ENCODE measurements at regions not wholly inside any gene's neighbourhood (a gene's known extent, or its start where the extent isn't known, plus 50 kb on each side); places are given as distances from the start of the nearest gene placed in this dataset.

DNA sequence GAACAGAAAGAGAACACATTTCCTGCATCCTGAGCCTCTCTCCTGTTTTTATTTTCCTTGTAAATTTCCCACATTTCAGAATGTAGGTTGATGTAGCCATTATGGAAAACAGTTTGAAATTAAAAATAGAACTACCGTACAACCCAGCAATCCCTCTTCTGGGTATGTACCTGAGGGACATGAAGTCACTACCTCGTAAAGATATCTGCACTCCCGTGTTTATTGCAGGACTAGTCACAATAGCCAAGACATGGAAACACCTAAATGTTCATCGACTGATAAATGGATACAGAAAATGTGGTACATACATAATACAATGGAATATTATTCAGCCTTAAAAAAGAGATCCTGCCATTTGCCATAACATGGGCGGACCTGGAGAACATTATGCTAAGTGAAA, 72.0 kb upstream of the JAG1 start:
- no peaks in the 10 kb centered on the region for H3K27me3 ChIP-seq (ENCODE audit: low read depth)
- TF ChIP-seq, protein P1, sequence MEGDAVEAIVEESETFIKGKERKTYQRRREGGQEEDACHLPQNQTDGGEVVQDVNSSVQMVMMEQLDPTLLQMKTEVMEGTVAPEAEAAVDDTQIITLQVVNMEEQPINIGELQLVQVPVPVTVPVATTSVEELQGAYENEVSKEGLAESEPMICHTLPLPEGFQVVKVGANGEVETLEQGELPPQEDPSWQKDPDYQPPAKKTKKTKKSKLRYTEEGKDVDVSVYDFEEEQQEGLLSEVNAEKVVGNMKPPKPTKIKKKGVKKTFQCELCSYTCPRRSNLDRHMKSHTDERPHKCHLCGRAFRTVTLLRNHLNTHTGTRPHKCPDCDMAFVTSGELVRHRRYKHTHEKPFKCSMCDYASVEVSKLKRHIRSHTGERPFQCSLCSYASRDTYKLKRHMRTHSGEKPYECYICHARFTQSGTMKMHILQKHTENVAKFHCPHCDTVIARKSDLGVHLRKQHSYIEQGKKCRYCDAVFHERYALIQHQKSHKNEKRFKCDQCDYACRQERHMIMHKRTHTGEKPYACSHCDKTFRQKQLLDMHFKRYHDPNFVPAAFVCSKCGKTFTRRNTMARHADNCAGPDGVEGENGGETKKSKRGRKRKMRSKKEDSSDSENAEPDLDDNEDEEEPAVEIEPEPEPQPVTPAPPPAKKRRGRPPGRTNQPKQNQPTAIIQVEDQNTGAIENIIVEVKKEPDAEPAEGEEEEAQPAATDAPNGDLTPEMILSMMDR (IDR thresholded peaks at IDR 0.05): no peak
- no peak for ATAC-seq
- H3K4me3 ChIP-seq: no peak overlapping the region
- intact Hi-C loops (cut with DNase I): no loop called here
- DNase-seq: no peak
- no peak overlapping the region for H3K27ac ChIP-seq
- H3K4me1 ChIP-seq: no peaks in the 10 kb centered on the region
- no peaks in the 10 kb centered on the region for H3K36me3 ChIP-seq
- no peaks in the 10 kb centered on the region for H3K9me3 ChIP-seq

DNA sequence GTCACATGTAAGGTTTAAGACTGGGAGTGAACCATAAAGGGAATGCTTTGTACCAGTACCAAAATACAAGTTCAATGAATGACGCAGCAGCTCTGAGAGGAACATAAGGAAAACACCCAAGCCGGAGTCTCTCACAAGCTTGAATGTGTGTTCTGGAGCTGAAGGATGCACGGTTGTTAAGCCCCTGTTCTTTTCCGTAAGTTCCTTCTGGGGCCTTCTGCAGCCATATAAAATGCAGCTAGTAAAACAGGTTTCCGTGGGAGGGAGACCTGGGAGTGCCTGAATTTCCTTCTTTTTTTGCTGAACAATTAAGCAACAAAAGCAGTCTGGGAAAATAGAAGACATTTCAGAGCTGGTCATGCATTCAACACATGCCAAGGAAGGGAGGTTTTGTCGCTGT, 73.2 kb upstream of the JAG1 start:
- Histone ChIP-seq H3K27ac (peak overlapping the region; percentile 25), H3K4me3 (no peak overlapping the region), H3K27me3 (ENCODE audit: low read depth) (no peaks in the 10 kb centered on the region), H3K4me1 (no peaks in the 10 kb centered on the region), H3K36me3 (no peaks in the 10 kb centered on the region), H3K9me3 (no peaks in the 10 kb centered on the region)
- intact Hi-C loops (cut with DNase I): no loop called here
- DNase-seq (no peak), ATAC-seq (no peak)
- TF ChIP-seq, protein P1 (IDR thresholded peaks at IDR 0.05): no peak

DNA sequence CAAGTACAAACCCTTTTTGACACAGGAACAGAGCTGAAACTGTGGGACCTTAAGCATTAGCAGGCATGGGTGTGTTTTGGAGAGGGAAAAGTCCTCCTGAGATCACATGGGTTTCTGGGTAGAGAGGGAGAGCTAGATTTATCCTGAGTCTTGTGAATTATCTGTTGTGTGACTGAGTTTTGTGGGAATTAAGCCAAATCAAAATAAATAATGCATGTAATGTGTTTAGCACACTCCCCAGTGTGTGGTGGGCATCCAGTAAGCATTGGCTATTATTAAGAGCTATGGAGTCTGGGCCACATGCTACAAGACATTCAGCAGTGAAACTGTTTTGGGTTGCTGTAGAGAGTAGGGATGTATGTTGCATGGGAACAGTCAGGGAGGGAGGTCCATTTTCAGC, 75.3 kb upstream of the JAG1 start:
- H3K4me3 ChIP-seq: no peak overlapping the region
- no peak overlapping the region for H3K27ac ChIP-seq
- H3K9me3 ChIP-seq: no peaks in the 10 kb centered on the region
- DNase-seq: no peak
- intact Hi-C loops (cut with DNase I): no loop called here
- H3K36me3 ChIP-seq: no peaks in the 10 kb centered on the region
- TF ChIP-seq, protein P1 (IDR thresholded peaks at IDR 0.05): no peak
- ATAC-seq: no peak
- H3K4me1 ChIP-seq: no peaks in the 10 kb centered on the region
- no peaks in the 10 kb centered on the region for H3K27me3 ChIP-seq (ENCODE audit: low read depth)

DNA sequence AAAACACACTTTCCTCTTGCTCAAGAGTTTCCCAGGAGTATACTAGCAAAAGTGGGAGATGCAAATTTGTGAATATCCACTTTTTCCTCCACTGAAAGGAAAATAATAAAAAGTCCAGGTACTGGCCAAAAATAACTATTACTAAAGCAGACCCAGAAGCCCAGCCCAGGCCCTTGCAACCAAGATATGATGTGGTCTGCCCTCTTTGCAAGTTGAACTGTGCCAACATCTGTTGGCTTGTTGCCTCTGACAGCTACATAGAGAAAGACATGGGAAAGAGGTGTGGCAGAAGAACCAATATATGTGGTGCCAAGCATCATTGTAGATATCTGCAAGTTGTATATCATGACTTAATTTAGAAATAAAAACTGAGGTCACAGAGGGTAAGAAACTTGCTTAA, 78.4 kb upstream of the JAG1 start:
- intact Hi-C loops (cut with DNase I): no loop called here
- Histone ChIP-seq H3K4me3 (no peak overlapping the region), H3K9me3 (no peaks in the 10 kb centered on the region), H3K27ac (no peak overlapping the region), H3K36me3 (no peaks in the 10 kb centered on the region), H3K27me3 (ENCODE audit: low read depth) (no peaks in the 10 kb centered on the region), H3K4me1 (no peaks in the 10 kb centered on the region)
- no peak for DNase-seq
- TF ChIP-seq, protein P1 (IDR thresholded peaks at IDR 0.05): no peak
- ATAC-seq: no peak

DNA sequence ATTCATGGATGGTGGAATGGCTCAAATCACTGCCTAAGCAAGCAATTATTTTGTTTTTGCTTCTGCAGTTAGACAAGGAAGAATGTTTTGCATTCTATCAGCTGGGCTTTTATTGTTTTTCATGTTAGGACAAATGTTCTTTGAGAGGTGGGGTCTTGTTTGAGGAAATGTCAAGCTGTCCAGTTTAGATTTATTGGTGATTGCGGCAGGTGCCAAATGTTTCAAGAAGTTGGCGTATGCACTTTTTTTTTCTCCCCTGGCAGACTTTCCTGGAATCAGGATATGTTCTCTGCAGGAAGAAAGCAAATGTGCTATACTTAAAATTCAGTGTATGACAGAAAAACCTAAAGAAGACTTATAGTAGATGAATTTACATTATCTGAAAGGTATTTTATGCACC, 81.0 kb upstream of the JAG1 start:
- Histone ChIP-seq H3K27ac (peak overlapping the region; percentile 38), H3K9me3 (no peaks in the 10 kb centered on the region), H3K4me3 (no peak overlapping the region), H3K4me1 (no peaks in the 10 kb centered on the region), H3K27me3 (ENCODE audit: low read depth) (no peaks in the 10 kb centered on the region), H3K36me3 (no peaks in the 10 kb centered on the region)
- TF ChIP-seq, protein P1 (IDR thresholded peaks at IDR 0.05): no peak
- no peak for ATAC-seq
- no peak for DNase-seq
- intact Hi-C loops (cut with DNase I): no loop called here

DNA sequence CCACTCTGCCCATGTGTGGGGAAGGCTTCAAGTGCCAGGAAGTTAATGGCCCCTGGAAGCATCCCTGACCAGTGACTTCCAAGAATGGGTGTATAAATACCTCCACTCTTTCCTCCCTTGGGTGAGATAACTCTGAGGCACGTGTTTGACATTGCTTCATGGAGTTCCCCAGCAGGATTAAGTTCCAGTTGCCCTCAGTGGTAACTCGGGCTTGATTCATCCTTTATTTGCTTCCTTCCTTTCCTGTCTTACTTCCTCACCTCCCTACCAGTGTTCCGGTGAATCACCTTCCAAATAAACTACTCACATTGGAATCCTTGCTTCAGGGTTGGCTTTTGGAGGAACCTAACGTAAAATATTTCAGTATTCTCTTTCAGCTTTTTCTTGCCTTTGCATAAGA, 84.6 kb upstream of the JAG1 start:
- TF ChIP-seq, protein P1 (IDR thresholded peaks at IDR 0.05): no peak
- H3K27me3 ChIP-seq (ENCODE audit: low read depth): no peaks in the 10 kb centered on the region
- no peaks in the 10 kb centered on the region for H3K9me3 ChIP-seq
- ATAC-seq: no peak
- H3K27ac ChIP-seq: no peak overlapping the region
- H3K36me3 ChIP-seq: no peaks in the 10 kb centered on the region
- intact Hi-C loops (cut with DNase I): no loop called here
- H3K4me1 ChIP-seq: no peaks in the 10 kb centered on the region
- no peak overlapping the region for H3K4me3 ChIP-seq
- DNase-seq: no peak
